HepG2 (cell line): ENCODE measurements at regions not wholly inside any gene's neighbourhood (a gene's known extent, or its start where the extent isn't known, plus 50 kb on each side); places are given as distances from the start of the nearest gene placed in this dataset.

Experiments
- ARID4A ChIP-seq: sonication (generic); formaldehyde crosslinking; IDR thresholded peaks from 2 replicates; pipeline ENCODE4 v1.5.0; 2020; ENCODE audit warnings: mild to moderate bottlenecking, missing genetic modification reagents, borderline replicate concordance
- BCLAF1 ChIP-seq: fragments of 450-650 bp; IDR thresholded peaks from 2 replicates; pipeline ENCODE4 v1.6.1; 2017; ENCODE audit warnings: mild to moderate bottlenecking
- FOXJ3 ChIP-seq: sonication (generic); formaldehyde crosslinking; IDR thresholded peaks from 2 replicates; pipeline ENCODE4 v1.4.0; 2020; ENCODE audit warnings: missing genetic modification reagents, mild to moderate bottlenecking, borderline replicate concordance
- GABPA ChIP-seq, 2 experiments: IDR thresholded peaks; 2 replicates each; pipeline ENCODE4 v1.6.1; 2011 to 2016; ENCODE audit warnings: low read depth in 2 of 2, low read length in 1 of 2, missing biosample characterization in 1 of 2, missing genetic modification characterization in 1 of 2
- GMEB2 ChIP-seq: IDR thresholded peaks from 2 replicates; pipeline ENCODE4 v1.6.1; 2016; ENCODE audit warnings: missing biosample characterization, missing genetic modification reagents, low read depth
- NR2C2 ChIP-seq: sonication (generic); formaldehyde crosslinking; IDR thresholded peaks from 2 replicates; pipeline ENCODE4 v1.4.0; 2020; ENCODE audit warnings: missing genetic modification reagents, mild to moderate bottlenecking, moderate library complexity, borderline replicate concordance
- SOX13 ChIP-seq, 3 experiments: fragments of 450-650 bp in 1 of 3; sonication (generic) in 1 of 3; formaldehyde crosslinking in 1 of 3; IDR thresholded peaks in 2 of 3; conservative IDR thresholded peaks in 1 of 3; 2 replicates each; pipeline versions ENCODE4 v1.5.0 to v1.6.1; 2016 to 2020; ENCODE audit warnings: antibody characterized with exemption in 1 of 3, mild to moderate bottlenecking in 1 of 3, missing compliant biosample characterization in 1 of 3, missing genetic modification reagents in 1 of 3, moderate library complexity in 1 of 3
- ZNF414 ChIP-seq: sonication (generic); formaldehyde crosslinking; IDR thresholded peaks from 2 replicates; pipeline ENCODE4 v1.5.0; 2020; ENCODE audit warnings: missing genetic modification reagents
- ZNF432 ChIP-seq: sonication (generic); formaldehyde crosslinking; IDR thresholded peaks from 2 replicates; pipeline ENCODE4 v1.5.0; 2020; ENCODE audit warnings: missing genetic modification reagents, mild to moderate bottlenecking, borderline replicate concordance

- TF ChIP-seq FOXJ3 (CRISPR knock-in tag) (no peak), ARID4A (CRISPR knock-in tag) (no peak), SOX13 (IDR thresholded peaks at IDR 0.05) (no peak), SOX13 (CRISPR knock-in tag; conservative IDR thresholded peaks at IDR 0.05 in 1 of 2, IDR thresholded peaks at IDR 0.05 in 1 of 2) (no peak), NR2C2 (CRISPR knock-in tag) (no peak), GMEB2 (no peak), BCLAF1 (no peak), ZNF414 (no peak), GABPA (IDR thresholded peaks at IDR 0.05; ENCODE audit: low read depth, low read length) (no peak), GABPA (CRISPR knock-in tag; IDR thresholded peaks at IDR 0.05; ENCODE audit: low read depth) (no peak), ZNF432 (CRISPR knock-in tag) (no peak)
These were observed 172.3 kb downstream of the MDFIC start (continued) for GRCh38 chr7:115094163-115094562.
